ENCODE measurements at regions not wholly inside any gene's neighbourhood (a gene's known extent, or its start where the extent isn't known, plus 50 kb on each side); places are given as distances from the start of the nearest gene placed in this dataset.

GRCh38 chr11:70646272-70647049 is 248.1 kb downstream of the CTTN start:
- DNase-seq (ENCODE audit: low read depth) = no peak

- DNase-seq (ENCODE audit: low read depth) = no peak
These were observed 249.1 kb downstream of the CTTN start for GRCh38 chr11:70647188-70648166.

- DNase-seq (ENCODE audit: low read depth) = peak; percentile 41
These were observed 252.0 kb downstream of the CTTN start for GRCh38 chr11:70650075-70650909.

- no peak for DNase-seq (ENCODE audit: low read depth)
These were observed 252.7 kb downstream of the CTTN start for GRCh38 chr11:70651031-70651430.

GRCh38 chr11:70654016-70654415 is 255.7 kb downstream of the CTTN start:
- no peak for DNase-seq (ENCODE audit: low read depth)

- no peak for DNase-seq (ENCODE audit: low read depth)
These were observed 257.5 kb downstream of the CTTN start for GRCh38 chr11:70655816-70656215.

- no peak for DNase-seq (ENCODE audit: low read depth)
These were observed 257.9 kb downstream of the CTTN start for GRCh38 chr11:70656252-70656651.

GRCh38 chr11:70660059-70660888 is 261.9 kb downstream of the CTTN start:
- no peak for DNase-seq (ENCODE audit: low read depth)

- DNase-seq (ENCODE audit: low read depth) = no peak
These were observed 262.5 kb downstream of the CTTN start for GRCh38 chr11:70660889-70661197.

- no peak for DNase-seq (ENCODE audit: low read depth)
These were observed 263.6 kb downstream of the CTTN start for GRCh38 chr11:70661761-70662501.

GRCh38 chr11:70662691-70663098 is 264.4 kb downstream of the CTTN start:
- DNase-seq (ENCODE audit: low read depth) = no peak

GRCh38 chr11:70663815-70664214 is 265.5 kb downstream of the CTTN start:
- DNase-seq (ENCODE audit: low read depth) = no peak

- no peak for DNase-seq (ENCODE audit: low read depth)
These were observed 268.0 kb downstream of the CTTN start for GRCh38 chr11:70666311-70666710.

- DNase-seq (ENCODE audit: low read depth) = no peak
These were observed 269.4 kb downstream of the CTTN start for GRCh38 chr11:70667767-70668166.

- DNase-seq (ENCODE audit: low read depth) = no peak
These were observed 270.2 kb downstream of the CTTN start for GRCh38 chr11:70668204-70669202.

GRCh38 chr11:70669281-70669680 is 271.0 kb downstream of the CTTN start:
- no peak for DNase-seq (ENCODE audit: low read depth)

GRCh38 chr11:70669871-70670675 is 271.7 kb downstream of the CTTN start:
- no peak for DNase-seq (ENCODE audit: low read depth)

- no peak for DNase-seq (ENCODE audit: low read depth)
These were observed 272.3 kb downstream of the CTTN start for GRCh38 chr11:70670676-70671034.
